DND-41 (cell line): ENCODE measurements at regions not wholly inside any gene's neighbourhood (a gene's known extent, or its start where the extent isn't known, plus 50 kb on each side); places are given as distances from the start of the nearest gene placed in this dataset.

Source experiments
- ATAC-seq: fragments of 200-7000 bp; cut with Tn5 transposase; 3 replicates; pipeline ENCODE4 v1.9.1; 2021; ENCODE audit warnings: low read depth; ENCODE audit not compliant: insufficient read depth
- DNase-seq: peaks from one replicate; pipeline ENCODE4 v3.0.0-alpha.2; 2020
- H2AFZ ChIP-seq: 2 replicates; pipeline ENCODE4 v1.6.0; 2012; ENCODE audit warnings: low read depth, low read length
- H3K27ac ChIP-seq: 2 replicates; pipeline ENCODE4 v1.5.1; 2012; ENCODE audit warnings: low read length, inconsistent platforms
- H3K27me3 ChIP-seq: fragments of 200-600 bp; sonication (generic); 2 replicates; pipeline ENCODE4 v1.6.0; 2012; ENCODE audit warnings: low read length, mild to moderate bottlenecking, inconsistent platforms; ENCODE audit not compliant: insufficient read depth, poor library complexity
- H3K36me3 ChIP-seq: 2 replicates; pipeline ENCODE4 v1.5.1; 2012; ENCODE audit warnings: low read length, inconsistent platforms; ENCODE audit not compliant: insufficient read depth
- H3K4me1 ChIP-seq: 2 replicates; pipeline ENCODE4 v1.5.1; 2012; ENCODE audit warnings: mild to moderate bottlenecking, low read length; ENCODE audit not compliant: insufficient read depth
- H3K4me2 ChIP-seq: 2 replicates; pipeline ENCODE4 v1.6.0; 2012; ENCODE audit warnings: mild to moderate bottlenecking, moderate library complexity, low read length, inconsistent platforms; ENCODE audit not compliant: insufficient read depth
- H3K4me3 ChIP-seq, 2 experiments: fragments of 200-600 bp in 1 of 2; shearing (Covaris generic) in 1 of 2; 2 replicates each; pipeline ENCODE4 v1.5.1; 2012 to 2016; ENCODE audit warnings: inconsistent platforms in 2 of 2, low read length in 2 of 2, mild to moderate bottlenecking in 2 of 2, low read depth in 1 of 2, moderate library complexity in 1 of 2
- H3K79me2 ChIP-seq: 2 replicates; pipeline ENCODE4 v1.6.0; 2012; ENCODE audit warnings: low read length, inconsistent platforms; ENCODE audit not compliant: insufficient read depth
- H3K9ac ChIP-seq: 2 replicates; pipeline ENCODE4 v1.6.0; 2012; ENCODE audit warnings: low read depth, mild to moderate bottlenecking, inconsistent platforms, low read length, moderate library complexity
- H3K9me3 ChIP-seq: 2 replicates; pipeline ENCODE4 v1.5.1; 2012; ENCODE audit warnings: low read length, moderate library complexity, mild to moderate bottlenecking, inconsistent platforms; ENCODE audit not compliant: insufficient read depth, severe bottlenecking
- H4K20me1 ChIP-seq: 2 replicates; pipeline ENCODE4 v1.6.0; 2012; ENCODE audit warnings: low read length; ENCODE audit not compliant: insufficient read depth
- CTCF ChIP-seq: IDR thresholded peaks from 2 replicates; pipeline ENCODE4 v1.5.1; 2012; ENCODE audit warnings: borderline replicate concordance, low read length, moderate library complexity, mild to moderate bottlenecking; ENCODE audit not compliant: poor library complexity, severe bottlenecking; ENCODE audit errors: extremely low read depth
- EZH2 ChIP-seq: IDR thresholded peaks from 3 replicates; pipeline ENCODE4 v1.6.1; 2012; ENCODE audit warnings: borderline replicate concordance, low read depth, mild to moderate bottlenecking, moderate library complexity, low read length, inconsistent platforms; ENCODE audit not compliant: severe bottlenecking

- H3K4me3 ChIP-seq: no peak overlapping the region
- ATAC-seq (no peak), DNase-seq (no peak)
- peaks cover 9% of the 10 kb centered on the region for H3K9me3 ChIP-seq
- no peaks in the 10 kb centered on the region for H3K36me3 ChIP-seq
- no peak overlapping the region for H2AFZ ChIP-seq
- no peaks in the 10 kb centered on the region for H4K20me1 ChIP-seq
- peaks cover 17% of the 10 kb centered on the region for H3K27me3 ChIP-seq
- no peak overlapping the region for H3K27ac ChIP-seq
- no peaks in the 10 kb centered on the region for H3K4me1 ChIP-seq
- no peaks in the 10 kb centered on the region for H3K79me2 ChIP-seq
- H3K4me2 ChIP-seq: no peak overlapping the region
- H3K9ac ChIP-seq: no peak overlapping the region
- TF ChIP-seq EZH2 (no peak), CTCF (no peak)
Measured at GRCh38 chr21:35976929-35977328, 83.4 kb downstream of the SETD4 start.

GRCh38 chr21:35976481-35976880, 83.8 kb downstream of the SETD4 start:
- no peaks in the 10 kb centered on the region for H3K79me2 ChIP-seq
- H3K4me2 ChIP-seq: no peak overlapping the region
- peaks cover 19% of the 10 kb centered on the region for H3K27me3 ChIP-seq
- H3K4me1 ChIP-seq: no peaks in the 10 kb centered on the region
- no peak for DNase-seq
- no peak for ATAC-seq
- no peak overlapping the region for H3K27ac ChIP-seq
- H4K20me1 ChIP-seq: no peaks in the 10 kb centered on the region
- H3K36me3 ChIP-seq: no peaks in the 10 kb centered on the region
- H2AFZ ChIP-seq: no peak overlapping the region
- no peak overlapping the region for H3K9ac ChIP-seq
- H3K4me3 ChIP-seq: no peak overlapping the region
- TF ChIP-seq CTCF (no peak), EZH2 (no peak)
- H3K9me3 ChIP-seq: peaks cover 9% of the 10 kb centered on the region

GRCh38 chr21:35974775-35975174, 85.6 kb downstream of the SETD4 start:
- peaks cover 14% of the 10 kb centered on the region for H3K27me3 ChIP-seq
- no peak overlapping the region for H3K9ac ChIP-seq
- no peak overlapping the region for H3K4me3 ChIP-seq
- DNase-seq (no peak), ATAC-seq (no peak)
- H3K27ac ChIP-seq: no peak overlapping the region
- no peaks in the 10 kb centered on the region for H4K20me1 ChIP-seq
- no peak overlapping the region for H2AFZ ChIP-seq
- H3K4me2 ChIP-seq: no peak overlapping the region
- H3K9me3 ChIP-seq: peaks cover 9% of the 10 kb centered on the region
- no peak for TF ChIP-seq CTCF
- no peak for TF ChIP-seq EZH2
- H3K36me3 ChIP-seq: no peaks in the 10 kb centered on the region
- no peaks in the 10 kb centered on the region for H3K4me1 ChIP-seq
- no peaks in the 10 kb centered on the region for H3K79me2 ChIP-seq

- peaks cover 14% of the 10 kb centered on the region for H3K27me3 ChIP-seq
Measured at GRCh38 chr21:35971824-35972223, 88.5 kb downstream of the SETD4 start.

More at GRCh38 chr21:35971824-35972223, 88.5 kb downstream of the SETD4 start:
- no peak overlapping the region for H3K9ac ChIP-seq
- no peaks in the 10 kb centered on the region for H3K79me2 ChIP-seq
- TF ChIP-seq CTCF (no peak), EZH2 (no peak)
- H2AFZ ChIP-seq: no peak overlapping the region
- H3K4me3 ChIP-seq: no peak overlapping the region
- H3K36me3 ChIP-seq: no peaks in the 10 kb centered on the region
- DNase-seq (no peak), ATAC-seq (no peak)
- H3K9me3 ChIP-seq: no peaks in the 10 kb centered on the region
- H3K27ac ChIP-seq: no peak overlapping the region
- H3K4me2 ChIP-seq: no peak overlapping the region
- H3K4me1 ChIP-seq: no peaks in the 10 kb centered on the region
- no peaks in the 10 kb centered on the region for H4K20me1 ChIP-seq
